ENCODE measurements at regions not wholly inside any gene's neighbourhood (a gene's known extent, or its start where the extent isn't known, plus 50 kb on each side); places are given as distances from the start of the nearest gene placed in this dataset.
"Not testable (repeated sequence)": the region's sequence is repeated elsewhere in the genome, so short reads cannot be mapped to it uniquely, and the experiment has no call there.

DNA sequence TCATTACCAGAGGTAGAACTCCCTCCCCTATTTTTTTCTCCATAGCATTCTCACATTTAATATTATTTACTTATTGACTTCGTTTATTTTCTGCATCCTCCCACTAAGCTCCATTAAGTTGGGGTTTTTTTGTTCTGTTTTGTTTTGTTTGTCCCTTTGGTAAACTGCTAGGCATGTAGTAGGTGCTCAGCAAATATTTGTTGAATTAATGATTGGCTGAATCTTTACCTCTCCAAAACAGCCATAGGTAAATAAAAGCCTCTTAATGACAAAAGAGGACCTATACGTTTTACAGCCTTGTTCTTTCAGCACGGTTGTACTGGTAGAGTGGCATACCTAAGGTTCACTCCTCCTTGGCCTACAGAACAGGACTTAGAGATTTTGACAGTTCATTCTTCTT lies 52.0 kb downstream of the PRORP start:
- H3K4me1 ChIP-seq (ENCODE audit: low read length), result no peaks in the 10 kb centered on the region
- H3K4me2 ChIP-seq (ENCODE audit: low read length), result no peak overlapping the region
- H3K27ac ChIP-seq (ENCODE audit: low read length), result no peak overlapping the region
- no peak overlapping the region for H3K4me3 ChIP-seq (ENCODE audit: low read length)
- H4K20me1 ChIP-seq (ENCODE audit: insufficient read depth, low read length), result no peaks in the 10 kb centered on the region
- peaks cover 10% of the 10 kb centered on the region for H3K36me3 ChIP-seq (replicated peaks; ENCODE audit: low read depth, low read length)
- no peak overlapping the region for H2AFZ ChIP-seq (ENCODE audit: low read depth, low read length)
- no peak overlapping the region for H3K9ac ChIP-seq (ENCODE audit: low read length)
- H3K79me2 ChIP-seq (ENCODE audit: low read length), result no peaks in the 10 kb centered on the region
- no peaks in the 10 kb centered on the region for H3K27me3 ChIP-seq (ENCODE audit: low read depth, low read length)
- H3K9me3 ChIP-seq (ENCODE audit: insufficient read depth, low read length), result no peaks in the 10 kb centered on the region
- TF ChIP-seq EZH2phosphoT487 (IDR thresholded peaks at IDR 0.05; ENCODE audit: low read depth), result no peak
- TF ChIP-seq, protein P1, sequence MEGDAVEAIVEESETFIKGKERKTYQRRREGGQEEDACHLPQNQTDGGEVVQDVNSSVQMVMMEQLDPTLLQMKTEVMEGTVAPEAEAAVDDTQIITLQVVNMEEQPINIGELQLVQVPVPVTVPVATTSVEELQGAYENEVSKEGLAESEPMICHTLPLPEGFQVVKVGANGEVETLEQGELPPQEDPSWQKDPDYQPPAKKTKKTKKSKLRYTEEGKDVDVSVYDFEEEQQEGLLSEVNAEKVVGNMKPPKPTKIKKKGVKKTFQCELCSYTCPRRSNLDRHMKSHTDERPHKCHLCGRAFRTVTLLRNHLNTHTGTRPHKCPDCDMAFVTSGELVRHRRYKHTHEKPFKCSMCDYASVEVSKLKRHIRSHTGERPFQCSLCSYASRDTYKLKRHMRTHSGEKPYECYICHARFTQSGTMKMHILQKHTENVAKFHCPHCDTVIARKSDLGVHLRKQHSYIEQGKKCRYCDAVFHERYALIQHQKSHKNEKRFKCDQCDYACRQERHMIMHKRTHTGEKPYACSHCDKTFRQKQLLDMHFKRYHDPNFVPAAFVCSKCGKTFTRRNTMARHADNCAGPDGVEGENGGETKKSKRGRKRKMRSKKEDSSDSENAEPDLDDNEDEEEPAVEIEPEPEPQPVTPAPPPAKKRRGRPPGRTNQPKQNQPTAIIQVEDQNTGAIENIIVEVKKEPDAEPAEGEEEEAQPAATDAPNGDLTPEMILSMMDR (IDR thresholded peaks at IDR 0.05; ENCODE audit: low read depth, low read length), result no peak

DNA sequence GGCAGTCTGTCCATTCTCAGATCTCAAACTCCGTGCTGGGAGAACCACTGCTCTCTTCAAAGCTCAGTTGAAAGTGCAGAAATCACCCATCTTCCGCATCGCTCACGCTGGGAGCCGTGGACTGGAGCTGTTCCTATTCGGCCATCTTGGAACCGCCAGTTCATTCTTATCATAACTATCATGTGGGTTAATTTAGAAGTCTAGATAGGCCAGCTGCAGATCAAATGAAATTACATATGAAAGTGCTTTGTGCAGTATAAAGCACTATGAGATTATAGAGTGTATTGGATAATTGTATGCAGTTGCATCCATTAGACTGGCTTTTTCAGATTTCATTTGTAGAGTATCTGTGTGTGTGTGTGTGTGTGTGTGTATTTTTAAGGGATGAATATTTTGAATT lies 57.8 kb downstream of the PRORP start:
- no peak overlapping the region for H3K27ac ChIP-seq (ENCODE audit: low read length)
- H3K4me2 ChIP-seq (ENCODE audit: low read length), result no peak overlapping the region
- H2AFZ ChIP-seq (ENCODE audit: low read depth, low read length), result no peak overlapping the region
- no peaks in the 10 kb centered on the region for H3K36me3 ChIP-seq (replicated peaks; ENCODE audit: low read depth, low read length)
- H3K9me3 ChIP-seq (ENCODE audit: insufficient read depth, low read length), result no peaks in the 10 kb centered on the region
- no peaks in the 10 kb centered on the region for H3K27me3 ChIP-seq (ENCODE audit: low read depth, low read length)
- H3K4me3 ChIP-seq (ENCODE audit: low read length), result no peak overlapping the region
- peaks cover 6% of the 10 kb centered on the region for H3K4me1 ChIP-seq (ENCODE audit: low read length)
- H3K79me2 ChIP-seq (ENCODE audit: low read length), result no peaks in the 10 kb centered on the region
- H3K9ac ChIP-seq (ENCODE audit: low read length), result no peak overlapping the region
- TF ChIP-seq, protein P1 (IDR thresholded peaks at IDR 0.05; ENCODE audit: low read depth, low read length), result no peak
- no peak for TF ChIP-seq EZH2phosphoT487 (IDR thresholded peaks at IDR 0.05; ENCODE audit: low read depth)
- no peaks in the 10 kb centered on the region for H4K20me1 ChIP-seq (ENCODE audit: insufficient read depth, low read length)

DNA sequence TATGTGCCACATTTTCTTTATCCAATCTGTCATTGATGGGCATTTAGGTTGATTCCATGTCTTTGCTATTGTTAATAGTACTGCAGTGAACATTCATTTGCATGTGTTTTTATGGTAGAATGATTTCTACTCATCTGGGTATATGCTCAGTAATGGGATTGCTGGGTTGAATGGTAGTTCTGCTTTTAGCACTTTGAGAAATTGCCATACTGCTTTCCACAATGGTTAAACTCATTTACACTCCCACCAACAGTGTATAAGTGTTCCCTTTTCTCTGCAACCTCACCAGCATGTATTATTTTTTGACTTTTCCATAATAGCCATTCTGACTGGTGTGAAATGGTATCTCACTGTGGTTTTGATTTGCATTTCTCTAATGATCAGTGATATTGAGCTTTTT lies 62.5 kb downstream of the PRORP start:
- H4K20me1 ChIP-seq (ENCODE audit: insufficient read depth, low read length); H3K27me3 ChIP-seq (ENCODE audit: low read depth, low read length); H3K4me2 ChIP-seq (ENCODE audit: low read length); H2AFZ ChIP-seq (ENCODE audit: low read depth, low read length); H3K79me2 ChIP-seq (ENCODE audit: low read length); H3K9me3 ChIP-seq (ENCODE audit: insufficient read depth, low read length); H3K9ac ChIP-seq (ENCODE audit: low read length); H3K36me3 ChIP-seq (replicated peaks; ENCODE audit: low read depth, low read length); H3K27ac ChIP-seq (ENCODE audit: low read length); H3K4me3 ChIP-seq (ENCODE audit: low read length): not testable (repeated sequence)
- H3K4me1 ChIP-seq (ENCODE audit: low read length), result peaks cover 15% of the 10 kb centered on the region

DNA sequence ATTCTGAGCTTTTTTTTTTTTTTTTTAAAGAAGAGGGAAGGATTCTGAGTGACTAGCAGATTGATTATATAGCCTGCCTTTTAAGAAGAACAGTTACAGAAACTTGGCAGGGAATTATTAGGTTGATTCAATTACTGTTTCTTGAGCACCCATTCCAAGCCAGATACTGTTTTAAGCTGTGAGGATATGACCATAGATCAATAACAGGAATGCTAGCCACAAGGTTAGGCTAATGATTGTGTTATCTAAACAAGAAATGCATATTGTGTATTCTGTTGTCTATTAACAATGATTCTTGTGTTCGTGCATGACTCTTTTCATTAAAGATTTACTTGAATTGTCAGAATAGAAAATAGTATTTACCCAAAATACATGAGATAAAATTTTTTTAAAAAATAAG lies 67.1 kb downstream of the PRORP start:
- peaks cover 8% of the 10 kb centered on the region for H3K36me3 ChIP-seq (replicated peaks; ENCODE audit: low read depth, low read length)

More for the DNA sequence above, 67.1 kb downstream of the PRORP start:
- Histone ChIP-seq H3K9me3 (ENCODE audit: insufficient read depth, low read length) (no peaks in the 10 kb centered on the region), H3K79me2 (ENCODE audit: low read length) (no peaks in the 10 kb centered on the region), H3K4me2 (ENCODE audit: low read length) (no peak overlapping the region), H3K27me3 (ENCODE audit: low read depth, low read length) (no peaks in the 10 kb centered on the region), H3K4me1 (ENCODE audit: low read length) (peaks cover 15% of the 10 kb centered on the region), H3K4me3 (ENCODE audit: low read length) (no peak overlapping the region), H2AFZ (ENCODE audit: low read depth, low read length) (no peak overlapping the region), H3K9ac (ENCODE audit: low read length) (no peak overlapping the region), H3K27ac (ENCODE audit: low read length) (no peak overlapping the region), H4K20me1 (ENCODE audit: insufficient read depth, low read length) (no peaks in the 10 kb centered on the region)
- TF ChIP-seq, protein P1 (IDR thresholded peaks at IDR 0.05; ENCODE audit: low read depth, low read length), result no peak

All from OCI-LY3 (cell line).